GM20431 (cell line): ENCODE measurements at regions not wholly inside any gene's neighbourhood (a gene's known extent, or its start where the extent isn't known, plus 50 kb on each side); places are given as distances from the start of the nearest gene placed in this dataset.

Source experiments
- in situ Hi-C: fragments of 300-500 bp; cut with MseI, MboI; formaldehyde crosslinking; loops from one replicate; pipeline ENCODE4 v1.15.0; 2020; ENCODE audit warnings: low sequenced_read_pairs; ENCODE audit not compliant: unreplicated experiment

DNA sequence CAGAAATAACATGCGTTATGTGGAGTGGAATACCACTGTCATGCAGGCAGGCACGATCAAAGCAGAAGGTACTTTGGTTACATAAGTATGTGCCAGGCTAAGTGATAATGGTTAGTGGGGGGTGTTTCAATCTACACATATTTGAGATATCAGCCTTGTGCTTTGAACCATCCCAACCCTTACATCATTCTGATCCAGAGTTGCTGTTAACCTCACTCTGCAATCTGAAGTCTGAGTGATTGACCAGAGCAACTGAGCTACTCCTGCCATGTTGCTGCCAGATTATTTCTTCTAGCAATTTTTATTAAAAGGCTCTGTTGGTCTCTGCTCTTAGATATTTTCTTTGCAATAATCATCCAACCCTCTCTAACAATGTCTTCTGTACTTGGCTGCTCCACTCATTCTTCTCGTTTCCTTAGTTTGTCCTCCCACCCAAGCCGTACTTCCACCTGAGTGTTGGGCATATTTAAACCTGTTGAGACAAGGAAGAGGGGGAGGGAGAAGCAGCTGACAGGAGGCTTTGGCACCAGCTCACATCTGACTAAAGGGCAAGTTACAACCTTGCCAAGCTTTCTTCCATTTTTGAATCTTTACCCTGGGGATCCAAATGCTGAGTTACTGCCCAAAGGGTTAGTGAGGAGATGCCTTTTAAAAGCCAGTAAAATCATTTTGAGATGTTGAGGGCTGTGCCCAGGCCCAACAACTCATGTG is 114.1 kb upstream of the SESN3 start:
- in situ Hi-C loops = no loop called here

DNA sequence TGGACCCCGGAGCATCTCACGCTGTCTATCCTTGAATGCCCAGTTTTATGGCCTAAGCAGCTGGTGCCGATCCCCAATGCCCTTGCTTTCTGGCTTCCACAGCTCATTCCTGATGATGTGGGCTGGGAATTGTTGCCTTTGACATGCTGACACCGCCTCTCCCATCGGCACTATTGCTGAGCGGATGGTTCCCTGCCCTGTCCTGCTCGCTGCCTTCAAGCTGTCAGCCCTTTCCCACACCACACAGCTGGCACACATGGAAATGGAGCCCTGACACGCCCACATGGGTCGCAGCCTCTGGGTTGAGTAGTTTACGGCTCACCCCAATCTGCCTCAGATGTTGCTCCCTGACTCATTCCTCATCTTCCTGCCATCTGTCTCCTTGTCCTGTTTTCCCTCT is 110.2 kb upstream of the SESN3 start:
- in situ Hi-C loops = no loop called here

DNA sequence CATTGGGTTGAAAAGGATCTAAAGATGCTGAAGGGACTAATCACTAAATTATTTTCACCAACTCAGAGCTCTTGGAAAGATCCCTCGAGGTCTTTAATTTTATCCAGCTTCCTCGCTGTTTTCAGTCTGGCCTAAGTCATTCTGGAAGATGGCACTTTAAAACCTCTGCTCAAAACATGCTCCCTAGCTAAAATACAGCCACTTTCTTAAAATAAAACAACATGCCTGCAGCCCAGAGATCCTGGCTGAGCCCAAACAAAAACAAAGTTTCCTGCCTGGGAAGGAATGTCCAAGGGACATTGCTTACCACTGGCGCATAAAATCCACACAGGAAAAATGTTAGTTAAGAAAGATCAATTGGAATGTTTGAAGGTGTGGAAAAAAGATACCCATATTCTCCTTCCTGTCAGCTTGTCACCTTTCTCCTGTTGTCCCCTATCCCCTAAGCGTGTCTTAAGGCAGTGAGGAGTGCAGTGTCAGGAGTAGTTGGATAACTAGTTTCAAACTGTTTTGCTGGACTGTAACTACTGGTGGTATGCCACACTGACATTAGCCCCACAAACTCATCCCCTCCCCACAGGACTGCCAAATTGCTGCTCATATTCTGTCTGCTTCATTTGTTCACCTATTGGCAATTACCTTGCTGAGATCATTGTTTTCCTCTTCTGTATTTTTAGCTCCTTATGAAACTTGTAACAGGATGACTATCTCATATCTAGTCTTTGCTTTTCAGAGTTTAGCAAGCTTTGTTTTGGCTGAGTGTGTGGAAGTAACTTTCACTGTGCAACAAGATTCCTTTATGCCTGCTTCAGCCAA is 108.3 kb upstream of the SESN3 start:
- in situ Hi-C loops = no loop called here

DNA sequence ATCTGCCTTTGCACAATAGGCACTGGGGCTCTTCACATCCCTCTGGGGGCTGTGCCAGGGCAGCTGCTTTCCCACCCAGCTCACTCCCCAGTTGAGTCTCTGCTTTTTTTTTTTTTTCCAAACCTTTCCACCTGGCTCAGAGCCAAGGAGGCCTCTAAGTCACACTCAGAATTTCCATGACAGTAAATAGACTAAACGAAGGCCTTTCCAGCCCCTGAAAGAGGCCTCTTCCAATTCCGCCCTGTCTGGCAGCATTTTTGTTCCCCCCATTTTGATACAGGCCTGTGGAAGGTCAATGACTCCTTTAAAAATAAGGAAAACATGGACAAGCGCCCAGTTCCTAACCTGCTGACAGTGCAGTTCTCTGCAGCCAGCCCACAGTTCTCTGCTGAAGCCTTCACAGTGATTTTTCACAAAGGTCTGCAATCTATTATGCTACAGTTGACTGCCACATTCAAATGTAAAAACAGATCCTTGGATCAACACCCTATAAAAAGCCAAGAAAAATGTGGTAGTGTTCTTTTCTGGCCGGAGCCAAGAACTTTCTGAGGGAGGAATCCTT is 107.5 kb upstream of the SESN3 start:
- in situ Hi-C loops = no loop called here

DNA sequence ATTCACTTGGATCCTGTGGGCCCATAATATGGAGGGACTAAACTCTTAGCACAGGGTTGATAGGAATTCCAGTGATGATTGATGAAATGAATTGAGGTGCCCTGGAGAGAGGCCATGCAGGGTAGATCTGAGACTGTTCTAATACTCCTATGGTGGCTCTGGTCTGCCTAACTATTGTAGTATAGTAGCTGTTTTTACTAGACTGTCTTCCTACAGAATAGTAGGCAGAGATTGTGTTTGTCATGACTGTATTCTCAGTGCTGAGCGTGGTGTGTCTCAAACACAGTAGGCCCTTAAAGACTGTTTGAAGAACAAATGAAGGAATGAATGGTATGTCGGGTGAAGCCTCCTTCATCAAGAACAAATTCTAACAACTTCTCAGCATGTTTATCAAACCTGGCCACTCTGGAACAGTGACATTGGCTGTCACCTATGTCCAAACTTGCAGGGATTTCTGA is 107.0 kb upstream of the SESN3 start:
- in situ Hi-C loops = no loop called here

DNA sequence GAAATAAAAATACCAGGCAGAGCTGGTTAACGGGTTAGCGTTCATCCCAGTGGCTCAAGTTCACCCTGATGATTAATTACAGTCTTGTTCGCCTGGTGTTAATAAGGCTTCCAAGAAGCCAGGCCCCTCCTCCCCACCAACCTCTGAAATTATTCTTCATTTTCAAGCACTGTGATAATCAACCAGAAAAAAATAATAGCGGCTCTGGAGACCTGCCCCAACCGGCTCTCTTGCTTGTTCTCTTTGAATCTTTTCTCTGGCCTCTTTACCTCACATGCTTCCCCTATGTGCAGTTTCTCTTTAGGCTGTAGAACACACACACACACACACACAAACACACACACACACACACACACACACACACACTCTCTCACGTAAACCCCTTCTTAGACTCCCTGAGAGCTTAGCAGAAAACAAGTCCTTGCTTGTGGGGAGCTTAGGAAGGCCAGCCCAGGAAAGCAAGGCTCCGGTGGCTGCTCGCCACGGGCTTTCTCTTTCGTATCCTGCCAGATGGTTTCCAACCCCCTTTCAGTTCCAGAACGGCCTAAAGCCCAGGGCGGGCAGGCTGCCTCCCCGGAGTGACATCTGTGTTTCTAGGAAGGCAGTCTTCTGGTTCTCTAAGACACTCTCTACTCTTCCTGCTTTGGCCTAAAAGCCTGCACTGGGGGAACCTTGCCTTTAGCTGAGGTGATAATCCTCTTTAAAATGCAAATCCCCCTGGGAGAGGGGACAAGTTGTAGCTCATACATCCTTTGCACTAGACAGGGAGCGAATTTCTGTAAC is 106.4 kb upstream of the SESN3 start:
- in situ Hi-C loops = no loop called here

DNA sequence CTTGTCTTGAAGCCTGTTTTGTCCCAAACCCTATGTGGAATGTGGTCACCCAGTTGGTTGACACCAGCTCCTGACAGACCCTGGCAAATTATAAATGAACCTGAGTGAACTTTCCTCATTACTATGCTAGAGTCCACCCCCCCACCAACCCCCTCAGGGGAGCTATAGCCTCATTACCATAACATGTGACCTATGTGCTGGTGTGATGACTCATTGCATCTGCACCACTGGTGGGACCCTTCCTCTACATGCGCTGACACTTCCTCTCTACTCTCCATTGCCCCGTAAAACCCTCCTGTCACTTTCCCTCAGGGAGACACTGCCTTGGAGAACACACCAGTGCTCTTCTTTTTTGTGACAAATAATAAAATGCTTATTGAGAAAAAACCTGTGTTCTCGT is 105.0 kb upstream of the SESN3 start:
- in situ Hi-C loops = no loop called here

DNA sequence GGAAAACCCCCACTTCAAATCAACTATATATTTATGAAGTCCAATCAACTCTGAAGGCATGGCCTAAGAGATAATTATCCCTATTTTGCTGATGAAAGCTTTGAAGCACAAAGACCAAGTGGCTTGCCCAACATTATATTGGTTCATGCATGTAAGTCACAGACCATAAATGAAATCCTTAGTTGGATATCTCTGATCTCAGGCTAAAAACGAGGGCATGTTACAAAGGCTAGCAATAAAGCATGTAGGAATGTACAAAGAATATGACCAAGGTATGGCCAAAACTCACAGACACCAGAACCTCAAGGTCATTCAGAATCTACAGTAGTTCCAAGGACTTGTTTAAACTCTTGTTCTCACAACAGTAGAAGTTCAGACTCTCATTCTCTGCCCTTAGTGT is 100.2 kb upstream of the SESN3 start:
- in situ Hi-C loops = no loop called here

DNA sequence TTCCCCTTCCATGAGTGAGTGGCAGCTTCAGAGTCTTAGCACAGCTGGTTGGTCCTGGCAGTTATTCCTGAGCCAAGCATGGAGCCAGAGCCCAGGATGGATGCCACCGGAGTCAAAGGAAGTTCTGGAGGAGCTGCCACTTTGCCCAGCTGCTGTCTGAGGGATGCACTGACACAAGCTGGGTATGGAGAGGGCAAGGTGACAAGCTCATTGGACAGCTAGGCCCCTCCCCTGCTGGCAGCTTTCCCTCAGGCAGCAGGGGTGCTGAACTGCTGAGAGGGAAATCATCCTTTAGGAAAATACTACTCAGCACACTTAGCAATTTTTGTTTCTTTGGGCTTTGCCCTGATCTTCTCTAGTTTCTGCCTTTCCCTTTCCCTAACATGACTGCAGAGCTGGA is 99.3 kb upstream of the SESN3 start:
- in situ Hi-C loops = no loop called here

DNA sequence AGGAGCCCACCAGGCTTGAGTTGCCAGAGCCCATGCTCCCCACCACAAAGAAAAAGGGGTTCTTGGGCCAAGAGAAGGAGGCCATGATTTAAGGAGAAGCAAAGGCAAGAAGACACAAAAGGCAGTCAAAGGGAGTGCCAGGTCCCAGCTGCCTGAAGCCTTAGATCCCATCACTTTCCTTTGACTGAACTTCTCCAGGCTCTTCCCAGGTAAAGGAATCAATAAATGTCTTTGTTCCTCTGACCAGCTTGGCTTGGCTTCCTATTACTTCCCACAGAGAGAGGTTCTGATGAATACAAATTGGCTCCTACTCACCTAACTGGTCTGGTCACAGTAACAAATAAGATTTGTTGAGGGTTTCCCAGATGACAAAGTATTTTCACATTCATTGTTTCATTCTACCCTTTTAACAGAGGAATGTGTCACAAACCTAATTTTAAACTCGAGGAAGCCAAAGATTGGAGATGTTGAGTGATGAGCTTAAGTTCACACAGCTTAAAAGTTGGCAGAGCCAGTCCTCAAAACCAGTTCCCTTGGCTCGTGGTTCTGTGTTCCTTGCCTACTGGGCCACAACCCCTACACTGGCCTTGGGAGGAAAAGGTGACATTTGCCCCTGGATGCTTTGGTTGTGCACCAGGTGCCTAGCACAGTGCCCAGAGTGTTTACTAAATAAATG is 96.4 kb upstream of the SESN3 start:
- in situ Hi-C loops = no loop called here

DNA sequence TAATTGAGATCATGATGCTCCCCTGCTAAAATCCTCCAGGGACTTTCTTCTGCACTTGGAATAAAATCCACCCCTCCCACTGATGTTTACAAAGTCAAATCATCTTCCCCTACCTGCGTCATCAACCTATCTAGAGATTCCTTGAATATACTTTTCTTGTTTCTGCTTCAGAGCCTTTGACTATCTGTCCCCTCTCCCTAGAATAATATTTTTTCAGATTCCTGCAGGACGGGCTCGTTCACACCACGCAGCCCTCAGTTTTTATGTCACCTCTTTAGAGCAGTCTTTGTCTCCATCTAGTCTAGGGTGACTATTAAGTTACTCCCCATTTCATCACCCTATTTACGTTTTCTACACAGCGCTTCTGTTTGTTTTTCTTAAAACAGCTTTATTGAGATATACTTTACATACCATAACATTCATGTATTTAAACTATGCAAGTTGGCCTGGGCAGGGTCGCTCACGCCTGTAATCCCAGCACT is 94.8 kb upstream of the SESN3 start:
- in situ Hi-C loops = no loop called here

DNA sequence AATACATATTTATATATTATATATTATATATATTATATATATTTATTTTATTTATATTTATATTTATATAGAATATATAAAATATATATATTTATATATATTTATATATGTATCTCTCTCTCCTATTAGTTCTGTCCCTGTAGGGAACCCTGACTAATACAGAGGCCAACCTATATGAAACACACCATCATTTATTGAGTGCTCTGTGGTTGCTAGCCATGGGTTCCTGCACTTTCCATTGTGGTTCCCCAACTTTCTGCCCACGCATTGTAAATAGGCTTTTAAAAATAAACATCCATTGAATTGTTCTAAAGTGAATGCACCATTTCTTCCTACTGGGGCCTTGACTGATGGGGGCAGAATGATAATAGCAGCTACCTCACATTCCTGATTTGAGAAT is 93.8 kb upstream of the SESN3 start:
- in situ Hi-C loops = no loop called here

DNA sequence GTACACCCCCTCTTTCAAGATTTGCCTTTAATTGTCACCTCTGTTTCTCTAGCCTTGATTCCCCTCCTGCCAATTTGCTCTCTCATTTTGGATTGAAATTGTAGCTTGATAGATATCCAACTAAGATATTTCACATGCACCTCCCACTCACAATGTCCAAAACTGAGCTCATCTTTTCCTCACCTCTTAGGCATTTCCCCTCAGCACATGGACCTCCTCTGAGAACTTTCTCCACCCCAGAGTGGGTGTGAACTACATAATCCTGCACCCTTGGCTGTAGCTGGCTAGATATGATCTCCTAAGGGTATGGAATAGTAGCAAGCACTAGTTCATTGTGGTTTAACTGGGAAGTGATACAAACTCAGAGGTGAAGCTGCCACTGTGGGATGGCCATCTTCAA is 91.5 kb upstream of the SESN3 start:
- in situ Hi-C loops = no loop called here

DNA sequence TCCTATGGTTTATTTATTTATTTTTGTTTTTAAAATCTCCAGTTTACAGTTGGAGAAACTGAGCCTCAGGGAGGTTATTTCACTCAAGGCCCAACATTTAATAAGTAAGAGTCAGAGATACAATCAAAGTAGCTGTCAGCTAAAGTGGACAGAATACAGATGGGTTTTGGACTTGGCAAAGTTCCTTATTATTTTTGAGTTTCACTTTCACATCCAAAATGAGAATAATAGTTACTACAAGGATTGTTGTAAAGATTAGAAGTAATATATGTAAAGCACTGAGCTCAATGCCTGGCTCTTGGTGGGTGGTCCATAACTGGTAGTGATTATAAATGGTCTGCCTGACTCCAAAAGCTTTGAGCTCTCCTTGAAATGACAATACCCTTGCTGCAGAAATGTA is 87.5 kb upstream of the SESN3 start:
- in situ Hi-C loops = no loop called here

DNA sequence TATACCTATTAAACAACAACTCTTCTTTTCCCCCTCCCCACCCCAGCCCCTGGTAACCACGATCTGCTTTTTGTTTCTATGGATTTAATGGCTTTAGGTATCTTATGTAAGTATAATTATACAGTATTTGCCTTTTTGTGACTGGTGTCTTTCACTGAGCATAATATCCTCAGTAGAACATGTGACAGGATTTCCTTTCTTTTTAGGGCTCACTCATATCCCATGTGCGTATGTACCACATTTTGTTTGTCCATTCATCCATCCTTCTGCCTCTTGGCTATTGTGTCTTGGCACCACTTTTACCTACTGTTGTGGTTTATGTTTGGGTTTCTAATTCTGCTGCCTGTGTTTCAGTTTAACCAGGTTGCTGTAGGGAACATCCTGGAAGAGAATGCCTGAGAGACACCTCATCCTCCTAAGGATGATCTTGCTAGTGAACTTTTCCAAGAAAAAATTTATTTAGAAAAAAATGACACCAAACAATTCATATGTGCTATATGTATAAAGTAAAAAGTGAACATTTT is 77.6 kb upstream of the SESN3 start:
- in situ Hi-C loops = no loop called here

DNA sequence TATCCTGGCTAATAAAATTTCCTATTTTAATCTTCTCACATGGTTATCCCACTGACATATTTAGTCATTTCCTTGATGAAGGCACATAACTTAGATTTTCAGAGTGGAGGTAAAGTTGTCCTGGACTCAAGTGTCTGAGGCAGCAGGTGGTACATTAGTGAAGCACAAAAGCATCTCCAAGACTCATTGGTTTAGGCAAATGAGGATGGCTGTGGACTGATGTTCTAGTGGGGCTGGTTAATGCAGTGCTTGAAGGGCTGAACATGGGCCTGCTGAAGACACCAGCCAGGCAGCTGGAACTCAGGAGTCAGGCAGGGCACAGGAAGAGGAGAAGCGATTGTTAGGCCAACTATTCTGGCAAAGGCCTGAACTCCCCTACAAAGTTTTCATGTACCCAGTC is 76.3 kb upstream of the SESN3 start:
- in situ Hi-C loops = no loop called here

DNA sequence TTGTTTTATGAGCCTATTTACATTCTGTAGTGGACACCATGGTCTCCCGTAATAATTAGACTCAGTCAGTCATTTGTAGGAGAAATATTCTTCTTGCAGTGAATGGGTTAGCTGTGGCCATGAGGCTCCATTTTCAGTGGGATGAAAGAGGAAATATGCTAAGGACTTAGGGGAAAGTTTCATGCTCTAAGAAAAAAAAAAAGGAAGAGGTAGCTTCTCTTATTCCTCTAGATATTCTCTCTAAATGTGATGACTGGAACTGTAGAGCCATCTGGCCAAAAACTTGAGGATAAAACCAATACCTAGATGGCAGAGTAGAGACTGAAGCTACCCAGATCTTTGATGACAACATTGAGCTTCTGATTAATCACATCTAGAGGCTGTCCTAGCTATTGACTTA is 75.8 kb upstream of the SESN3 start:
- in situ Hi-C loops = no loop called here

DNA sequence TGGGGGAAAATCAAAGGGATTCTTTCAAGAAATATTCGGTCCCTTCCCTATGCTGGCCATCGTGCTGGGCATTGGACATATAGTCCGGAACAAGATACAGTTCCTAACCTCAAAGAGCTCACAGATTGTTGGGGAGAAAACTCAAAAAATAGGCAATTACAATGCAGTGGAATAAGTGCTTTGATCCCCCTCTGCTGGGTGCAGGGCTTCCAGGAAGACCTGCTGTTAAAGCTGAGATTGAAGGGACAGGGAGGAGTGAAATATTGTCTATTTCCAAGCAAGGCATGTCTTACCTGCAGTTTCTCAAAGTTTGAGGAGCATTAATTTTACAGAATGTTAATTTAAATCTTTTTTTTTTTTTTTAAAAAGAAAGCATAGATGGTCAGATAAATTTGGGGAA is 75.1 kb upstream of the SESN3 start:
- in situ Hi-C loops = no loop called here

DNA sequence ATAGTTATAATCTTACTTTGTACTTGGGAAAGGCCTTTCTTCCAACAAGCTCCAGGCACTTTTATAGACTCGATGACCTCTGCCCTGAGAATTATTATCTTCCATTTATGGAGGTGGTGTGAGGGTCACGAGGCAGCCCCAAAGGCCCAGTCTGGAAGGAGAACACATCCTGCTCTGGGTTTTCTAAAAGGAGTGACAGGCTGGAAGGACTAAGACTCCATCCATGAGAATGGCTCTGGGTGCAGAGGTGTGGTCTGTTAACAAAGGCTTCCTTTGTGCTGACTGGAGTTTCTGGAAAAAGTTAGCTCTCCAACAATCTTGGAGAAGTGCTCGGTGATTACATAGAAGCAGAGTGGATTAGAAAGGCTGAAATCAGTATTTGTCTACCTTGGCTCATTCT is 74.7 kb upstream of the SESN3 start:
- in situ Hi-C loops = no loop called here

DNA sequence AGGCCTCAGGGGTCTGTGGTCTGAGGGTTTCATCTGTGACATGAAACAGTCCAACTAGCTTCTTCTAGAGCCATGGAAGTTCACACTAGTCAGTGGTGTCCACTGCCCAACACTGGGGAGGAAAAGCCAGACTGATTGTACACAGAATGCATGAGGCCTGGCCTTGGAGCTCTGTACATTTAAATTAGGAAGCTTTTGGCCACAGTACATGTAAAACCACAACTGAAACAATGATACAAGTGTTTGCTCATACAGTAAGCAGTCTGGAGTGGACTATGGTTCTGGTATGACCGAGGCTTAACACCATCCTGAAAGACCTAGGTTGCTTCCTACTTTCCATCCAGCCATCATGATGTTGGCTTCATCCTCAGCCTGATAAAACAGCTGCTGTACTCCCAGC is 73.8 kb upstream of the SESN3 start:
- in situ Hi-C loops = no loop called here
